GM10266 (cell line): ENCODE measurements at regions not wholly inside any gene's neighbourhood (a gene's known extent, or its start where the extent isn't known, plus 50 kb on each side); places are given as distances from the start of the nearest gene placed in this dataset.
A peak's percentile ranks its signal among the peaks of the same experiment; 100 is the strongest.

Experiments used
- DNase-seq: peaks from one replicate; pipeline ENCODE4 v3.0.0; 2012; ENCODE audit errors: extremely low spot score
- CTCF ChIP-seq: IDR thresholded peaks from 2 replicates; pipeline ENCODE4 v1.5.1; 2012; ENCODE audit warnings: mild to moderate bottlenecking, low read depth; ENCODE audit not compliant: control insufficient read depth, insufficient read depth; ENCODE audit errors: missing control alignments

GRCh38 chr6:105593805-105594671 is 191.2 kb upstream of the PREP start:
- no peak for DNase-seq
- no peak for TF ChIP-seq CTCF

GRCh38 chr6:105593056-105593690 is 190.3 kb upstream of the PREP start:
- TF ChIP-seq CTCF = no peak
- no peak for DNase-seq

- no peak for TF ChIP-seq CTCF
- no peak for DNase-seq
Observed at GRCh38 chr6:105592329-105592728, 189.4 kb upstream of the PREP start.

- no peak for TF ChIP-seq CTCF
- DNase-seq = peak; percentile 43
Observed at GRCh38 chr6:105591053-105591452, 188.2 kb upstream of the PREP start.

- no peak for TF ChIP-seq CTCF
Observed at GRCh38 chr6:105588123-105588710, 185.3 kb upstream of the PREP start.

GRCh38 chr6:105587349-105588122 is 184.7 kb upstream of the PREP start:
- no peak for DNase-seq
- no peak for TF ChIP-seq CTCF

More at GRCh38 chr6:105588123-105588710, 185.3 kb upstream of the PREP start:
- DNase-seq = no peak
